COR-L47 (cell line): ENCODE measurements at regions not wholly inside any gene's neighbourhood (a gene's known extent, or its start where the extent isn't known, plus 50 kb on each side); places are given as distances from the start of the nearest gene placed in this dataset.
A peak's percentile ranks its signal among the peaks of the same experiment; 100 is the strongest.
"Not testable (repeated sequence)": the region's sequence is repeated elsewhere in the genome, so short reads cannot be mapped to it uniquely, and the experiment has no call there.

Source experiments
- DNase-seq: peaks from one replicate; lab custom pipeline; 2025; lab: John Stamatoyannopoulos, UW

- no peak for DNase-seq
Measured at GRCh38 chr7:9505516-9505915, 1072.1 kb downstream of the NXPH1 start.

- no peak for DNase-seq
Measured at GRCh38 chr7:9507290-9507689, 1073.9 kb downstream of the NXPH1 start.

- no peak for DNase-seq
Measured at GRCh38 chr7:9516662-9517061, 1083.3 kb downstream of the NXPH1 start.

GRCh38 chr7:9523579-9523978 is 1090.2 kb downstream of the NXPH1 start:
- no peak for DNase-seq

- not testable (repeated sequence) for DNase-seq
Measured at GRCh38 chr7:9552431-9552830, 1119.0 kb downstream of the NXPH1 start.

GRCh38 chr7:9557853-9558252 is 1124.4 kb downstream of the NXPH1 start:
- DNase-seq = peak; percentile 76

GRCh38 chr7:9575716-9576115 is 1142.3 kb downstream of the NXPH1 start:
- no peak for DNase-seq

- DNase-seq = no peak
Measured at GRCh38 chr7:9582824-9583223, 1149.4 kb downstream of the NXPH1 start.

GRCh38 chr7:9598411-9598810 is 1165.0 kb downstream of the NXPH1 start:
- DNase-seq = no peak

GRCh38 chr7:9600974-9601373 is 1167.6 kb downstream of the NXPH1 start:
- DNase-seq = no peak

- DNase-seq = no peak
Measured at GRCh38 chr7:9603291-9603690, 1169.9 kb downstream of the NXPH1 start.

- no peak for DNase-seq
Measured at GRCh38 chr7:9608560-9608959, 1175.2 kb downstream of the NXPH1 start.

- not testable (repeated sequence) for DNase-seq
Measured at GRCh38 chr7:9620899-9621298, 1187.5 kb downstream of the NXPH1 start.

GRCh38 chr7:9621306-9621902 is 1188.0 kb downstream of the NXPH1 start:
- not testable (repeated sequence) for DNase-seq

- DNase-seq = no peak
Measured at GRCh38 chr7:9621927-9622326, 1188.5 kb downstream of the NXPH1 start.

GRCh38 chr7:9625953-9626352 is 1192.5 kb downstream of the NXPH1 start:
- DNase-seq = no peak

- DNase-seq = no peak
Measured at GRCh38 chr7:9645756-9646155, 1212.3 kb downstream of the NXPH1 start.

GRCh38 chr7:9657257-9657656 is 1223.8 kb downstream of the NXPH1 start:
- no peak for DNase-seq

GRCh38 chr7:9671979-9672917 is 1238.8 kb downstream of the NXPH1 start:
- no peak for DNase-seq

GRCh38 chr7:9680713-9681112 is 1247.3 kb downstream of the NXPH1 start:
- no peak for DNase-seq

GRCh38 chr7:9681284-9681683 is 1247.9 kb downstream of the NXPH1 start:
- no peak for DNase-seq

- DNase-seq = no peak
Measured at GRCh38 chr7:9691286-9691685, 1257.9 kb downstream of the NXPH1 start.

- DNase-seq = no peak
Measured at GRCh38 chr7:9698375-9698774, 1265.0 kb downstream of the NXPH1 start.
